Panc1 (cell line): ENCODE measurements at regions not wholly inside any gene's neighbourhood (a gene's known extent, or its start where the extent isn't known, plus 50 kb on each side); places are given as distances from the start of the nearest gene placed in this dataset.

Experiments
- CTCF ChIP-seq: fragments of 450-650 bp; IDR thresholded peaks from 2 replicates; pipeline ENCODE4 v1.5.1; 2017; ENCODE audit warnings: mild to moderate bottlenecking
- SIN3A ChIP-seq: IDR thresholded peaks from 2 replicates; pipeline ENCODE4 v1.6.1; 2012; ENCODE audit warnings: low read depth, mild to moderate bottlenecking, low read length, moderate library complexity, borderline replicate concordance; ENCODE audit not compliant: insufficient read depth

- no peak for TF ChIP-seq CTCF
- no peak for TF ChIP-seq SIN3A
Observed at GRCh38 chrX:15098505-15098904, 171.4 kb downstream of the ASB9 start.
